A549 (cell line): ENCODE measurements at regions not wholly inside any gene's neighbourhood (a gene's known extent, or its start where the extent isn't known, plus 50 kb on each side); places are given as distances from the start of the nearest gene placed in this dataset.

Experiments used
- BHLHE40 ChIP-seq: IDR thresholded peaks from 2 replicates; pipeline ENCODE4 v1.6.1; 2012; ENCODE audit warnings: low read depth, low read length, inconsistent platforms
- ESRRA ChIP-seq: fragments of 150-350 bp; IDR thresholded peaks from 2 replicates; pipeline ENCODE4 v1.6.1; 2014; ENCODE audit warnings: mild to moderate bottlenecking, low read length, borderline replicate concordance
- HOXB13 ChIP-seq: fragments of 250-450 bp; sonication (Bioruptor Pico); IDR thresholded peaks from 2 replicates; pipeline ENCODE4 v1.5.0; 2020; ENCODE audit warnings: low read depth, mild to moderate bottlenecking, moderate library complexity
- POLR2A ChIP-seq: IDR thresholded peaks from 2 replicates; pipeline ENCODE4 v1.6.1; 2012; ENCODE audit warnings: mild to moderate bottlenecking, low read length
- RCOR1 ChIP-seq: fragments of 150-350 bp; IDR thresholded peaks from 2 replicates; pipeline ENCODE4 v1.6.1; 2014; ENCODE audit warnings: antibody characterized with exemption, low read length, low read depth
- RFX5 ChIP-seq: fragments of 450-650 bp; IDR thresholded peaks from 2 replicates; pipeline ENCODE4 v1.7.1; 2014; ENCODE audit warnings: antibody characterized with exemption, mild to moderate bottlenecking, moderate library complexity
- ZNF302 ChIP-seq: fragments of 250-450 bp; sonication (Bioruptor Pico); IDR thresholded peaks from 2 replicates; pipeline ENCODE4 v1.9.0; 2021; ENCODE audit warnings: inconsistent platforms, mild to moderate bottlenecking, moderate library complexity
- TF ChIP-seq, protein P1 (sequence below): fragments of >200 bp; sonication (Bioruptor Twin); formaldehyde crosslinking; IDR thresholded peaks from 3 replicates; pipeline ENCODE4 v1.5.1; 2016

DNA sequence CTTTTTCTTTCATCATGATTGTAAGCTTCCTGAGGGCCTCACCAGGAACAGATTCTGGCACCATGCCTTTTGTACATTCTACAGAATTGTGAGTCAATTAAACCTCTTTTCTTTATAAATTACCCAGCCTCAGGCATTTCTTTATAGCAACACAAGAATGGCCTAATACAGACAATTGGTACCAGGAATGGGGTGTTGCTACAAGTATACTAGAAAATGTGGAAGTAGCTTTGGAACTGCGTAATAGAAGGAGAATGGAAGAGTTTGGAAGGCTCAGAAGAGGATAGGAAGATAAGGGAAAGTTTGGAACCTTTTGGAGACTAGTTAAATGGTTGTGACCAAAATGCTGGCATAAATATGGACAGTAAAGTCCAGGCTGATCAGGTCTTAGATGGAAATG, 108.9 kb upstream of the PLSCR4 start:
- no peak for TF ChIP-seq BHLHE40
- no peak for TF ChIP-seq HOXB13
- TF ChIP-seq, protein P1, sequence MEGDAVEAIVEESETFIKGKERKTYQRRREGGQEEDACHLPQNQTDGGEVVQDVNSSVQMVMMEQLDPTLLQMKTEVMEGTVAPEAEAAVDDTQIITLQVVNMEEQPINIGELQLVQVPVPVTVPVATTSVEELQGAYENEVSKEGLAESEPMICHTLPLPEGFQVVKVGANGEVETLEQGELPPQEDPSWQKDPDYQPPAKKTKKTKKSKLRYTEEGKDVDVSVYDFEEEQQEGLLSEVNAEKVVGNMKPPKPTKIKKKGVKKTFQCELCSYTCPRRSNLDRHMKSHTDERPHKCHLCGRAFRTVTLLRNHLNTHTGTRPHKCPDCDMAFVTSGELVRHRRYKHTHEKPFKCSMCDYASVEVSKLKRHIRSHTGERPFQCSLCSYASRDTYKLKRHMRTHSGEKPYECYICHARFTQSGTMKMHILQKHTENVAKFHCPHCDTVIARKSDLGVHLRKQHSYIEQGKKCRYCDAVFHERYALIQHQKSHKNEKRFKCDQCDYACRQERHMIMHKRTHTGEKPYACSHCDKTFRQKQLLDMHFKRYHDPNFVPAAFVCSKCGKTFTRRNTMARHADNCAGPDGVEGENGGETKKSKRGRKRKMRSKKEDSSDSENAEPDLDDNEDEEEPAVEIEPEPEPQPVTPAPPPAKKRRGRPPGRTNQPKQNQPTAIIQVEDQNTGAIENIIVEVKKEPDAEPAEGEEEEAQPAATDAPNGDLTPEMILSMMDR = no peak
- no peak for TF ChIP-seq ESRRA
- no peak for TF ChIP-seq ZNF302 (CRISPR knock-in tag)
- no peak for TF ChIP-seq RFX5
- no peak for TF ChIP-seq POLR2A
- TF ChIP-seq RCOR1 = no peak
